Raji (cell line): ENCODE measurements at regions not wholly inside any gene's neighbourhood (a gene's known extent, or its start where the extent isn't known, plus 50 kb on each side); places are given as distances from the start of the nearest gene placed in this dataset.

Experiments used
- POLR2A ChIP-seq: IDR thresholded peaks from 2 replicates; pipeline ENCODE4 v1.6.1; 2011; ENCODE audit warnings: low read depth, low read length, control low read depth; ENCODE audit not compliant: insufficient read depth

DNA sequence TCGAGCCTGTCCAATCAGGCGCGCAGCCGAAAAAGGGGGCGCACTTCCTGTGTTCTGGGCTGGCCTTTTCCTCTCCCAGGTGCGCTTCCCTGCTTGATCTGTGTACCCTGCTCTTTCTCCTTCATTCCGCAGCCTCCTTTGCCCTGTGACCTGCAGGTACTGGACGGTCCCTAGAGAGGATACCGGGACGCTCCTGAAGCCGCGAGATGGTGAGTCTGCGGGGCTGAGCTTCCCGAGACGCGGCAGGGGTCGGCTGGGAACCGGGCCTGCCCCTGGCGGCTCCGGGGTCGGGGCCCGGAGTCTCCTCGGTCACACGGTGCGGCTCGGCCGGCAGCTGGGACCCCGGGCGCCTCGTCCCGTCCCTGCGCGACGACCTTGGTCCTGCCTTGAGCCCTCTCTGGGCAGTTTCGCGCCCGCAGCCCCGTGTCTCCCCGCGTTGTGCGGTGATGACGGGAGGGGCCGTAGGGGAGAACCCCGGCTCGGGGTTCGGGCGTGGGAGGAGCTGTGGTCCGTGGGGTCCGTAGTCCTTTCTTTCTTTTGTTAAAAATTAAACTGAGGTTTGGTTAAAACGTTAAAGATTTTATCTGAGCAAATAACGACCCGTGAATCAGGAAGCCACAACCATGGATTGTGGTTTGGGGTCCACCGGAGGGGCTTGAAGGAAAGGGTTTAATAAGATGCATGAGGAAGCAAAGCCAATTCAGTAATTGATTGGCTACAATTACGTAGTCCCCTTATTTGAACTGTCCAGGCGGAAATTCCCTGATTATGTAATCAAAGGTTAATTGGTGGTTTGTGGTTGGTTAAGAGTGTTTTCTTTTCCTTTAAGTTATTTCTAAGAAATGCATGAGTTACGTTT, 172.8 kb upstream of the ZNF267 start:
- peak; percentile 82 for TF ChIP-seq POLR2A

DNA sequence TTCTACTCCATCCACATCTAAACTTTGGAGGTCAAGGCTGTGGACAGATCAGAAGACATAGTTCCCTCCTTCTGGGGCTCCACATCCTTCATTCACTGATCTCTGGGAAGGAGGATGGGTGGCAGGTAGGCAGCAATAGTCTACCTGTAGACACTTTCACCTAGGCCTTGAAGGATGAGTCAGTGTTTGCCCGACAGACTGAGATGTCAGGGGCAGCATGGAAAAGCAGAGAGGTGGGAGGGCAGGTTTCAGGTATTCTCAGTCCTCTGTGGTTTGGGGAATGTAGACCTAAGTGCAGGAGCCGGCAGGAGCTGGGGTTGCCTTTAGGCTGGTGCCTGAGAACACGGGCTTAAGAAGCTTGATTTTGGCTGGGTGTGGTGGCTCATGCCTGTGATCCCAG, 171.9 kb upstream of the ZNF267 start:
- TF ChIP-seq POLR2A = no peak

DNA sequence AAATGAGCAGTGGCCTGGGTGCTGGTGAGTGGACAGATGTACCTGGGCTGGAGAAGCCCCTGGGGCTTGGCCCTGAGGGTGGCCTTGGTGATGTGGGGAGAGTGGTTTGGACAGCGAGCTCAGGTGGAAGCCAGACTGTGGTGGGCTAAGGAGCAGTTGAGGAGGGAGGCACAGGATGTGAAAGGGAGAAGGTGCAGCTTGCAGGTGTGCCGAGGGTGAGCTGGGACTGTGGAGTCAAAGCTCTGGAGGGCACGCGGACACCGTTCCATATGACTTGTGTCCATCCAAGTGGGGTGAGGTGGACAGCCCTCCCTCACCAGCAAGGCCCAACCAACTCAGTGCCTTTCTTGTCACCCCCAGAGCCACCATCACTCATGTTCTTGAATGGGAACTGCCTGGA, 170.8 kb upstream of the ZNF267 start:
- TF ChIP-seq POLR2A = no peak

DNA sequence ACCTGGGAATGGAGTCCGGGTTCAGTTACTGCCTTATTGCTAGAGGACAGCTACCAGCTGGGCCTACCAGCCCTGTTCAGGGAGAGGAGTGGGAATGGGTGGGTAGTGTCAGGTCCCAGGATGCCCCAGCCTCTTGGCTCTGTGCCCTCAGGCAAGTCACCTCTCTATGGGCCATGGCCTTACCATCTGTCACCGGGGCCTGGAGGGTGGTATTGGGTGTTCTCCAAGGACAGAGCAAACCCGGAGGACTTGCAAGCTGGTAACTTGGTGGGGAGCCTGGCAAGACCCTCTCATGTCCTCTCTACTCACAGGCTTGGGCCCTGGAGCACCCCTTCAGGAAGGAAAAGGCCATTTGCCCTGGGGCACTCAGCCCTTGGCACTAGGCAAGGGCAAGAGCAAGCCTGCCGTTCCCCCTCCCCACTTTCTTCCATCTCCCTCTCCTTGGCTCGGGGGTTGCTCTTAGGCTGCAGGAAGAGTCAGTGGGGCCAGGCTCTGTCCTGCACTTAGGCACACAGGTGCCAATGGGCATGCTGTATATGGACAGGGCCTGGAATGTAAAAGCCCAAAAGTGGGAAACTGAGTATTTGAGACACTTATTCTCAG, 170.0 kb upstream of the ZNF267 start:
- no peak for TF ChIP-seq POLR2A

DNA sequence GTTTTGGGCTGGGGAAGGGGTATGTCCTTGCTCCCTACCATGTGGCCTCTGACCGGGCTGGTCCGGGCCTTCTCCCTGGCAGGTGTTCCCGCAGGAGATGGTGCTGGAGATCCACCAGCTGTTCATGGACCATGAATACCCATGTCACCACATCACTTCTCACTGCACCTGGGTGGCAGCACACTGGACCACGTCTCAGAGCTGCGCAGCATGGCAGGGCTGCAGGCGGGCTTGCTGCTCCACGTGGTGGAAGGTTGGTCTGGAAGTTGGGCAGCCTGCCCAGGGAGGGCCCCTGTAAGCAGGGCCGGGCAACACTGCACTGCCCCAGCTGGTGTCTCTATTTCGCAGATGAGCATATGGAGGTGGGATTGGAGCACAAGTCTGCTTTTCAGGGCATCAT, 169.5 kb upstream of the ZNF267 start:
- TF ChIP-seq POLR2A = no peak

DNA sequence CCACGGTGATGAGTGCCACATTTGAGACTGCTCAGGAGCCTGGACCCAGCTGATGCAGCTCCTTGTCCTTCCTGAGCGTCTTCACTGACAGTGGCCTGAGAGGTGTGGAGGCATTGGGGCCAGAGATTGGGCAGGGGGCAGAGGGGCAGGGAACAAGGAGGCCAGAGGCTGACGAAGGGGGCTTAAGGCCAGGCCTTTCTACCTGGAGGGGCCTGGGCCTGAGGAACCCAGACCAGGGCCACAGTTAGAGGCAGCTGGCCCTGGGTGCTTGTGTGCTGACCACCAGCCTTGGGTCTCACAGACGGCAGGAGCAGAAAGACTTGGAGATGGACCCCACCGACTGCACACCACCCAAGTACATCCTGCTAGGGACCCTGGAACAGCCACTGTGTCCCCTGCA, 168.2 kb upstream of the ZNF267 start:
- TF ChIP-seq POLR2A = no peak

DNA sequence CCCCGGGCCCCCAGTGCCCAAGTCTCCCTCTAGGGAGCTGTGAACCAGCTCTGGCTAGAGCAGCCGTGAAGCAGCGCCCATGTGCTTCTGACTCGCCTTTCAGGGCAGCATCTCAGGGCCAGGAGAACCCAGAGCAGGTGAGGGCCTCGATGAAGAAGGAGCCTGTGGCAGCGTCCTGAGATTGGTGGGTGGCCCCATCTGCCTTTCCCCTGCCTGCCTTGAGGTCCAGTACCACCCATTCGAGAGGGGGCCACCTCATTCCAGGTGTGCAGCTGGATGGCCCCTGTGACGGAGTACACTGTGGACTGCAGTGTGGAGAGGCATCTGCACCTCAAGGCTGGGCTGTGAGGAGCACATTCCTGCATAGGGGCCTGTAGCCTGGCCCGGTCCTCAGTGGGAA, 167.3 kb upstream of the ZNF267 start:
- no peak for TF ChIP-seq POLR2A

DNA sequence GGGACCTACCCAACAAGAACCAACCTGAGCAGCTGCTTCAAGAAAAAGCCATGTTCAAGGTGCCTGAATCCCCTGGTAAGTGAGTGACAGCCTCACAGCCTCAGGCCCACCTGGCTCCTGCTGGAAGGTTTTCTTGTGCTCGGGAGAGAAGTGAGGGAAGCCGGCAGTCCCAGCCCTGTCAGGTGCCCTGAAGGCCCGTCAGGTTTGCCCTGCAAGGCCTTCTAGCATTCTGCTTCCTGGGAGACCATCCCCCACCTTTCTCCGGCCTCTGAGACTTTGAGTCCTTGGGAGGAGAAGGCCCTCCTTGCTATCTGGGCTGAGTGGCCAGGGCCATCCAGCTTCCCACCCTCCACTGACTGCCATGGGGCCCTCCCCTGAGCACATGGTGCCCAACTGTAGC, 166.7 kb upstream of the ZNF267 start:
- TF ChIP-seq POLR2A = no peak

DNA sequence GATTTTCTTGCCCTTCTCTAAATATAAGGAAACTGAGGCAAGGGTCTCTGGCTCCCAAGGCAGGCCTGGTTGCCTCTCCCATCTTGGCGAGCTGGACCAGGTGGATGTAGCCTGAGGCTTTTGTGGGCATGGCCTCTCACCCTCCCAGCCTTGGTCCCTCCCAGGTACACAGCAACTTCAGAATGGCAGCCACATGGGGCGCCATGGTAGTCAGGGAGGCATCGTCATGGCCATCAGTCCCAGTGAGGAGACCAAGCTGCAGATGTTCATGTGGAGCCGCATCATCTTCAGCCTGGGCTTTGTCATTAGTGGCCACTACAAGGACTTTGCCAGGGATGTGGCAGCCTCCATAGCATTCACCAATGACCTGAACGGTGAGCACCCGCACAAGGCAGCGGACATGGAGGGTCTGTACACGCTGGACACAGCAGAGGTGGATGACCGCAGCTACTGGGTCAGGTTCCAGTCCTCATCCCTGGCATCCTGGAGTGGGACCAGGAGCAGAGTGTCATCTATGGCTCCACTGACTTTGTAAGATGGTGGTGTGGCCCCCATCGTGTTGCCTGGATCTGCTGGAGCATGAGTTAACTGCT, 165.8 kb upstream of the ZNF267 start:
- no peak for TF ChIP-seq POLR2A

DNA sequence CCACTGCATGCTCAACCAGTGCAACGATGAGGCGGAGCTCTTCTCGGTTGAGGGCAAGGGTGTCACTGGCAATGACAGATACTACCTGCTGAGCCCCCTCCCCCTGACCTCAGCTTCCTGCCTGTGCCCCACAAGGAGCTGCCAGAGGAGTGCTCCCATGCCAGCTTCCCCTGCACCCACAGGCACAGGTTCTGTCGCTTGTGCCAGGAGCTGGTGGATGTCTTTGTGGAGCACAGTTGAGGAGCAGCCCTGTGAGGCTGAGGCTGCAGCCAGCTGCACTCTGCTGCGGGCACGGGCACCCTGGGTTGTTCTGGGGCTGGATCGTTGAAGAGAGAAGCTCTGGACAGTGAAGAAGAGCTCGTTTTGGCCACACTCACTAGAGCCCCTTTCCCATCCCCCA, 165.3 kb upstream of the ZNF267 start:
- no peak for TF ChIP-seq POLR2A

DNA sequence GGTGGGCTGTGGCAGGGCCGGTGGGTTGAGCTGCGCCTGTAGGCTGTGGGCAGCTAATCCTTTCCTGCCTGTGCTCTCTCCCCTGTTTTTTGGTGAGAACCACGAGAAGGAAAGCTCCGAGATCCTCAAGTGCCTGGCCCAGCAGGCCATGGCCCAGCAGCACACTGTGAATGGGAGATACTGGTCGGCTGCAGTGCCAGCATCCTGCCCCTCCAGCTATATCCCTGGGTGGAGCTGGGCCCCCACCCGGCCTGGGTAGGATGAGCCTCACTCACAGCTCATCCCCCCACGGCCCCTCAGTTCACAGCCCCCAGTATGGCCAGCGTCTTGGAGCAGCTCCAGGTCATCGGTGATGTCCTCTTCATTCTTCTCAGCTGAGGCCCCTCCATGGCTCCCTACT, 164.4 kb upstream of the ZNF267 start:
- no peak for TF ChIP-seq POLR2A

DNA sequence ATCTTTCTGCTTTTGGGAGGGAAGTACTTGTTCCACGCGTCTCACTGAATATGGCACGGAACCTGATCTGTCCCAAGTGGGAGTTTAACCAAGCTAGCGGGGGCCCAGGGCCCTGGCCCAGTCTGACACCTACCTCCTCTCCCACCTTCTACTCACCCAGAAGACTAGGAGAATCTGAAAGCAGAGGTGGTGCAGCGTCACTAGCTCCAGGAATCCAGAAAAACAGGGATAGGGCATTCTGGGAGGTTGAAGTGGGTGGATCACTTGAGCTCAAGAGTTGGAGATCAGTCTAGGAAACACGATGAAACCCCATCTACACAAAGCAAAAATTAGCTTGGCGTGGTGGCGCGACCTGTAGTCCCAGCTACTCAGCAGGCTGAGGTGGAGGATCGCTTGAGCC, 163.5 kb upstream of the ZNF267 start:
- TF ChIP-seq POLR2A = no peak

DNA sequence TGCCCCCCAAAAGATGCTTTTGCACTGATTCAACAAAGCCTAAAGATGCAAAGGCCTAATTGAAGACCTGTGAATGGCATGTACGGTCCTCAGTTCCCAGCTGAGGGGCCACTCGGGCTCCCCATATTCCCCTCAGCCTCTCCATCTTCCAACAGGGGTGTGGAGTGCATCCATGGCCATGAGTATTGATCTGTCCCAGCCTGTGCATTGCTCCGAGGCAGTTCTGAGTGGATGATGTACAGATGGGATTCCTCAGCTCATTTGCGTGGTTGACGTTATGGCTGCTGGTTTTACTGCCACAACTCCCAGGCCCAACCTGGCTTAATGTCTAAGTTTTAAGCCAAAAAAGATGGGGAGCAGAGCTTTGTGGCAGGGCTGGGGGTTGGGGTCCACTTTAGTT, 162.7 kb upstream of the ZNF267 start:
- TF ChIP-seq POLR2A = no peak

DNA sequence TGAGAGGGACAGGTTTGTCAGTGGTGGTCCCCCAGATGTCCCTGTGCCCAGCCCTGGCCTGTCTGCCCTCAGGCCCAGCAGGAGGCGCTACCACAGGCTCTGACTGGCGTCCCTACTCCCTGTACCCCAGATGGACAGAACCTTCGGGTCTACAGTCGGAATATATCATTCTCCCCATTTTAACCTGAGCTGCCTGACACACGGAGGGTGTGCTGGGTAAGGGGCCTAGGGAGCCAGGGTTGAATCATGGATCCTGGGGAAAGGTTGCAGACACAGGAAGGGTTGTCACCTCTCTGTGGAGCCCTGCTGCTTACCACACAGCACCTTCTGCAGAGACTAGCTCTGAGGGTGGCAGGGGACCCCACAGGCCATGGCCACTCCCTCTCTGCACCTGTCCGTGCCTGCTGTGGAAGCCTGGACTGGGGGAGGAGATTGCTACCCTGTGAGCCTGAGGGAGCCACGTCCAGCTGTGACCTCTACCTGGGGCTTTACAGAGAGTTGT, 162.2 kb upstream of the ZNF267 start:
- no peak for TF ChIP-seq POLR2A

DNA sequence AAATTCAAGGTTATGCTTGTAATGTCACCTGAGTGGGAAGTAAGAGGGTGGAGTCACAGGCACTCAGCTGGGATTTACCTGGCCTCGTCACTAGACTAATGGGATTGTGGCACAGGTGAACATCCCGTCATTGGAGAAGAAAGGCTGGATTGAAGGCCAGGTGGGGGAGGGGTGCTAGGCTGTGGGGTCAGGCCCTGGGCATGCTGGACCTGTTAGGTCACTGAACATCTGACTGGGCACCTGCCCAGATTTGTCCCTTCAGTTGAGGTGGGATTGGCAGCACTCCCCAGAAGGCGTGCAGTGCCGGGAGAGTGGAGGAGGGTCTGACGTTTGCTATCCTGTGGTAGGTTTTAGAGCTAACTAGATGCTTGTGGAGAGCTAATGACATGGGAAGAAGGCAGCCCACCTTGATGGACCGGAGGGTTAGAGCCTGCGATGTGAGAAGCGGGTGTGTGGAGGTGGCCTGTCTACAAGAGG, 161.5 kb upstream of the ZNF267 start:
- TF ChIP-seq POLR2A = no peak
